Upper lobe of left lung (tissue), 6 donors: ENCODE measurements at regions not wholly inside any gene's neighbourhood (a gene's known extent, or its start where the extent isn't known, plus 50 kb on each side); places are given as distances from the start of the nearest gene placed in this dataset.

ENCODE experiments used
- ATAC-seq, 2 donors: fragments of 200-7000 bp; cut with Tn5 transposase; one replicate each; pipeline ENCODE4 v1.9.1; 2022; ENCODE audit warnings: mild to moderate bottlenecking in 2 of 2, moderate library complexity in 2 of 2; ENCODE audit not compliant: low FRiP score in 2 of 2
- DNase-seq, 2 donors: peaks; one replicate each; pipeline ENCODE4 v3.0.0-alpha.2; 2019 to 2020
- H3K27ac ChIP-seq, 4 donors: fragments of 200-600 bp; sonication (generic); one replicate each; pipeline ENCODE4 v1.5.1; 2016 to 2019
- H3K27me3 ChIP-seq, 4 donors: fragments of 200-600 bp; sonication (generic); one replicate each; pipeline ENCODE4 v1.5.1; 2017 to 2019
- H3K36me3 ChIP-seq, 4 donors: fragments of 200-600 bp; sonication (generic); one replicate each; pipeline ENCODE4 v1.5.1; 2016 to 2019
- H3K4me1 ChIP-seq, 4 donors: fragments of 200-600 bp; sonication (generic); one replicate each; pipeline ENCODE4 v1.5.1; 2018 to 2019
- H3K4me3 ChIP-seq, 4 donors: fragments of 200-600 bp; sonication (generic); one replicate each; pipeline ENCODE4 v1.5.1; 2017 to 2019; ENCODE audit warnings: mild to moderate bottlenecking in 2 of 4, moderate library complexity in 1 of 4
- H3K9me3 ChIP-seq, 4 donors: fragments of 200-600 bp; sonication (generic); one replicate each; pipeline ENCODE4 v1.5.1; 2018 to 2019
- EP300 ChIP-seq, 4 donors: sonication (generic); formaldehyde crosslinking; IDR thresholded peaks; one replicate each; pipeline ENCODE4 v1.5.1; 2017; ENCODE audit warnings: antibody characterized with exemption in 4 of 4, control low read depth in 2 of 4
- POLR2A ChIP-seq, 4 donors: fragments of 450-650 bp; IDR thresholded peaks; one replicate each; pipeline ENCODE4 v1.5.1; 2016 to 2017; ENCODE audit warnings: antibody characterized with exemption in 4 of 4, mild to moderate bottlenecking in 2 of 4
- POLR2AphosphoS5 ChIP-seq, 2 donors: sonication (generic); formaldehyde crosslinking; IDR thresholded peaks; one replicate each; pipeline ENCODE4 v1.5.1; 2017; ENCODE audit warnings: antibody characterized with exemption in 2 of 2
- WGBS, 2 donors: methylation state at CpG; one replicate each; pipeline ENCODE4 v1.1.5; 2017 to 2018; 5-methylcytosine and 5-hydroxymethylcytosine counted together
- TF ChIP-seq, protein P1 (sequence below), 6 experiments: fragments of 450-650 bp in 4 of 6; fragments of 200-600 bp in 2 of 6; sonication (generic) in 2 of 6; IDR thresholded peaks; one replicate each; pipeline ENCODE4 v1.5.1; 2016 to 2019; ENCODE audit warnings: antibody characterized with exemption in 6 of 6
- donor health status: DM: no; HTN: no; CAD: no; lungs with moderate emphysema.
- donor health status: DM: no; HTN: yes; CAD: no; lungs with severe emphysema.

DNA sequence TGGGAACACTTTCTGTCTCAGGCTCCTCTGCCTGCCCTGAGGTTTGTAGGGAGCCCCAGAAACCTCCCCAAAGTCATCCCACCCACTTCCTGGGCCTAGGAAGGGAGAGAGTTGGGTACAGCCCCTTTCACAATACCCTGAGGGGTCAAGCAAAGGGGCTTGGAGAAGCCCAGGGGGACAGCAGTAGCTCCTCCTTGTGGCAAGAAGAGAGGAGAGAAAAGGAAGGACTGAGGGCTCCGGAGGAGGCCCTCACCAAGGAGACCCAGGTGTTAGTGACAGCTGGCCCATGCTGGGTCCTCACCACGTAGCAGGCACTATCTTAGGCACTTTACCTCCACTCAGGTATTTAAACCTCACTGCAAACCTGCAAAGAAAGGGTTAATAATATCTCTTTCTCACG is 112.8 kb downstream of the IRX5 start:
- no peaks in the 10 kb centered on the region for H3K27me3 ChIP-seq
- TF ChIP-seq EP300 (IDR thresholded peaks at IDR 0.05) (no peak), POLR2AphosphoS5 (IDR thresholded peaks at IDR 0.05) (no peak), POLR2A (IDR thresholded peaks at IDR 0.05) (no peak)
- TF ChIP-seq, protein P1, sequence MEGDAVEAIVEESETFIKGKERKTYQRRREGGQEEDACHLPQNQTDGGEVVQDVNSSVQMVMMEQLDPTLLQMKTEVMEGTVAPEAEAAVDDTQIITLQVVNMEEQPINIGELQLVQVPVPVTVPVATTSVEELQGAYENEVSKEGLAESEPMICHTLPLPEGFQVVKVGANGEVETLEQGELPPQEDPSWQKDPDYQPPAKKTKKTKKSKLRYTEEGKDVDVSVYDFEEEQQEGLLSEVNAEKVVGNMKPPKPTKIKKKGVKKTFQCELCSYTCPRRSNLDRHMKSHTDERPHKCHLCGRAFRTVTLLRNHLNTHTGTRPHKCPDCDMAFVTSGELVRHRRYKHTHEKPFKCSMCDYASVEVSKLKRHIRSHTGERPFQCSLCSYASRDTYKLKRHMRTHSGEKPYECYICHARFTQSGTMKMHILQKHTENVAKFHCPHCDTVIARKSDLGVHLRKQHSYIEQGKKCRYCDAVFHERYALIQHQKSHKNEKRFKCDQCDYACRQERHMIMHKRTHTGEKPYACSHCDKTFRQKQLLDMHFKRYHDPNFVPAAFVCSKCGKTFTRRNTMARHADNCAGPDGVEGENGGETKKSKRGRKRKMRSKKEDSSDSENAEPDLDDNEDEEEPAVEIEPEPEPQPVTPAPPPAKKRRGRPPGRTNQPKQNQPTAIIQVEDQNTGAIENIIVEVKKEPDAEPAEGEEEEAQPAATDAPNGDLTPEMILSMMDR (IDR thresholded peaks at IDR 0.05), result no peak
- WGBS, 2 donors, result 48 to 57% methylated on average over 3 of the region's 3 CpGs
- H3K4me1 ChIP-seq, result no peaks in the 10 kb centered on the region
- ATAC-seq (no peak), DNase-seq (no peak)
- no peaks in the 10 kb centered on the region for H3K36me3 ChIP-seq
- H3K4me3 ChIP-seq, result no peak overlapping the region
- no peak overlapping the region for H3K27ac ChIP-seq
- no peaks in the 10 kb centered on the region for H3K9me3 ChIP-seq

DNA sequence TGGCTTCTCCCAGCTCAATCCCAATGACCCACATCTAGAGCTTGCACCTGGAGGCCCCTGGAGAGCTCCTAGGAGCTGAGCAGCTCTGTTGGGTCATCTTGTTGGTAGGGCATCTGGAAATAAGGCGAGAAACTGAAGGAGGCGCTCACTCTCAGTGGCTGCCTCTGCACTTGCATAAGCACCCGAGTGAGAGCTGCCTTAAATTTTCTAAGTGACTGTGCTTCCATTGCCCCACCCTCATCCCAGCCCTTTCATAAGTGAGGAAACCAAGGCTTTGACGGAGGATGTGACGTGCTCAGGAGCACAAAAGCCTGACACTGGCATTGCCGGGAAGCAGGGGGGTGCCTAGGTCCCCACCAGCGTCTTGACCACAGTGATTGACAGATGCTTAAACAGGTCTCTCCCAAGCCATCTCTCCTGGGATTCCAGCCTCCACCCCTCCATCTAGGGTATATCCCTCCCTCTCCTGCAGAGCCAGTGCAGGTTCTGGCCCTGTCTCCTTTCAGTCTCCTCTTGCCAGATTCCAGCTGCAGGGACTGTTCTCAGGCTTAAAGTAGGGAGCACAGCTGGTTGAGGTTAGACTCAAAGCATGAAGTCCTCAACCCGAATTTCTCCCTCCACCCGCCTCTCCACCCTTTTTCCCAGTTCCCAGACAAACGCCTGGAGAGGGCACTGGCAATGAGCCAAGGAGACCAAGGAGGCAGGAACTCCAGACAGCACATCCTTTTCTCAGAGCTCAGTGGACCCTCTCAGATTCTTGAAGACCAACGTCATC is 113.7 kb downstream of the IRX5 start:
- H3K27me3 ChIP-seq, result no peaks in the 10 kb centered on the region
- DNase-seq (no peak), ATAC-seq (no peak)
- 54 to 69% methylated on average over 10 to 11 of the region's 11 CpGs for WGBS, 2 donors
- no peaks in the 10 kb centered on the region for H3K36me3 ChIP-seq
- H3K27ac ChIP-seq, result no peak overlapping the region
- H3K9me3 ChIP-seq, result no peaks in the 10 kb centered on the region
- H3K4me3 ChIP-seq, result no peak overlapping the region
- H3K4me1 ChIP-seq, result no peaks in the 10 kb centered on the region
- TF ChIP-seq, protein P1 (IDR thresholded peaks at IDR 0.05), result no peak
- no peak for TF ChIP-seq EP300 (IDR thresholded peaks at IDR 0.05)
- no peak for TF ChIP-seq POLR2A (IDR thresholded peaks at IDR 0.05)
- TF ChIP-seq POLR2AphosphoS5 (IDR thresholded peaks at IDR 0.05), result no peak

DNA sequence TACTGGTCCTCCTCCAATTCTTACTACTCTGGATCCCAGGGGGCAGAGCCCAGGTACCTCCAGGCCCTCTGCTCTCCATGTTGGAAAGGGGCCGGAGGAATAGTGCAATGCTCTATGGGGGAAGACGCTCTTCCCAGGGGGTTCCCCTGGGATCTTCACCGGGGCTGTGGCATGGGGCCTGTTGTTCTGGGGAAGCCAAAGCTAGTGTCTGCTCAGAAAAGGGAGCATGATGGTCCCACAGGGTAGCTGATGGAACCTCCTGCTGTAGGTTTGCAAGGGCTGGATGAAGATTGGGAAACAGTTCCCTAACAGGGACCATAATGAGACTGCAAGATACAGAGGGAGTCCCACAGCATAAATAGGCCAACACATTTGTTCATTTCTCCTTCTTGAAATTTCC is 114.7 kb downstream of the IRX5 start:
- no peak overlapping the region for H3K4me3 ChIP-seq
- TF ChIP-seq, protein P1 (IDR thresholded peaks at IDR 0.05), result no peak
- TF ChIP-seq POLR2AphosphoS5 (IDR thresholded peaks at IDR 0.05), result no peak
- TF ChIP-seq POLR2A (IDR thresholded peaks at IDR 0.05), result no peak
- TF ChIP-seq EP300 (IDR thresholded peaks at IDR 0.05), result no peak
- H3K36me3 ChIP-seq, result no peaks in the 10 kb centered on the region
- H3K4me1 ChIP-seq, result no peaks in the 10 kb centered on the region
- 89 to 98% methylated on average over 3 of the region's 3 CpGs for WGBS, 2 donors
- H3K27me3 ChIP-seq, result no peaks in the 10 kb centered on the region
- no peaks in the 10 kb centered on the region for H3K9me3 ChIP-seq
- no peak for ATAC-seq
- no peak for DNase-seq
- no peak overlapping the region for H3K27ac ChIP-seq

DNA sequence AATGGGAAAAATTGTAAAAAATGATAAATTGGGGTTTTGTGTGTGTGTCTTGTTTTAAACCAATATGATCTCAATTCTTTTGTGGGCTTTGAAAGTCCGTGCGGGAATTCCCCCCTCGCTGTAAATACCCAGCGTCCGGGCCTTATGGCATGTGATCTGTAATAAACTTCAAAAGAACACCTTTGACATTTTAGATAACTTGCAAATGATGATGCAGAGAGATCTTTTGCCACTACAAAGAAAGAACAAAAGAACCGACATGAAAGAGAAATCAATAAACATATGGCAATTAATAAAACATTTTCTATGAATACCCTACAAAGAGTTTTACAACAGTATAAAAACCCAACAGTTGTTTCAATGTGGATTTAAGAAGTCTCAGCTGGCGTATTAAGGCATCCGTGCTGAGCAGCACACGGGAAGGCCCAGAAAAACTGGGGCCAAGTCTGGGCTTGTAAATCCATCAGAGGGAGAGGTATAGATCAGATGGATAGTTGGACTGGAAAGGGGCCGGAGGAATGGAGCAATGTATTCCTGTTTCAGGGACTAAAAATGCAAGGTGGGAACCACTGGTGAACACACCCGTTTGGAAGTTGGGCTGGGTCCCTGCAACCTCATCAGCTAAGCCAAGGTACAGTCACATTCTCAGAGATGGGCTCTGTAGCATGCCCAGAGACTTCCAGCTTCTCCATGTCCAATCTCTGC is 115.2 kb downstream of the IRX5 start:
- TF ChIP-seq POLR2A (IDR thresholded peaks at IDR 0.05) (no peak), EP300 (IDR thresholded peaks at IDR 0.05) (no peak), POLR2AphosphoS5 (IDR thresholded peaks at IDR 0.05) (no peak)
- TF ChIP-seq, protein P1 (IDR thresholded peaks at IDR 0.05), result no peak
- H3K27me3 ChIP-seq, result no peaks in the 10 kb centered on the region
- H3K4me3 ChIP-seq, result no peak overlapping the region
- 78 to 81% methylated on average over 11 of the region's 11 CpGs for WGBS, 2 donors
- ATAC-seq (no peak), DNase-seq (no peak)
- H3K9me3 ChIP-seq, result no peaks in the 10 kb centered on the region
- H3K27ac ChIP-seq, result no peak overlapping the region
- no peaks in the 10 kb centered on the region for H3K4me1 ChIP-seq
- no peaks in the 10 kb centered on the region for H3K36me3 ChIP-seq
